GM18526 (cell line): ENCODE measurements at regions not wholly inside any gene's neighbourhood (a gene's known extent, or its start where the extent isn't known, plus 50 kb on each side); places are given as distances from the start of the nearest gene placed in this dataset.

ENCODE experiments used
- POLR2A ChIP-seq: IDR thresholded peaks from 3 replicates; pipeline ENCODE4 v1.6.1; 2011; ENCODE audit not compliant: insufficient read length; ENCODE audit errors: extremely low read depth

- TF ChIP-seq POLR2A: no peak
Measured at GRCh38 chr1:229159668-229160544, 111.0 kb upstream of the RAB4A start.

GRCh38 chr1:229161740-229162139 lies 109.2 kb upstream of the RAB4A start:
- no peak for TF ChIP-seq POLR2A

- TF ChIP-seq POLR2A: no peak
Measured at GRCh38 chr1:229162825-229163515, 107.9 kb upstream of the RAB4A start.

- TF ChIP-seq POLR2A: no peak
Measured at GRCh38 chr1:229164348-229164747, 106.6 kb upstream of the RAB4A start.

GRCh38 chr1:229164836-229165735 lies 105.8 kb upstream of the RAB4A start:
- no peak for TF ChIP-seq POLR2A

- TF ChIP-seq POLR2A: no peak
Measured at GRCh38 chr1:229167318-229167717, 103.6 kb upstream of the RAB4A start.

- no peak for TF ChIP-seq POLR2A
Measured at GRCh38 chr1:229169399-229169798, 101.5 kb upstream of the RAB4A start.

GRCh38 chr1:229170274-229170673 lies 100.6 kb upstream of the RAB4A start:
- TF ChIP-seq POLR2A: no peak

GRCh38 chr1:229170778-229171505 lies 100.0 kb upstream of the RAB4A start:
- no peak for TF ChIP-seq POLR2A

GRCh38 chr1:229171934-229172333 lies 99.0 kb upstream of the RAB4A start:
- no peak for TF ChIP-seq POLR2A

- TF ChIP-seq POLR2A: no peak
Measured at GRCh38 chr1:229180161-229180560, 90.8 kb upstream of the RAB4A start.

- TF ChIP-seq POLR2A: no peak
Measured at GRCh38 chr1:229181419-229181818, 89.5 kb upstream of the RAB4A start.

- TF ChIP-seq POLR2A: no peak
Measured at GRCh38 chr1:229183588-229183987, 87.3 kb upstream of the RAB4A start.

- no peak for TF ChIP-seq POLR2A
Measured at GRCh38 chr1:229184066-229184465, 86.8 kb upstream of the RAB4A start.

GRCh38 chr1:229185963-229186362 lies 84.9 kb upstream of the RAB4A start:
- no peak for TF ChIP-seq POLR2A
